Stimulated activated CD8-positive, alpha-beta memory T cell treated with anti-CD3 and anti-CD28 coated beads, Interleukin-12 subunit alpha, Interleukin-12 subunit beta, amount 100 ng/mL, for 24 hours (primary cell): ENCODE measurements at regions not wholly inside any gene's neighbourhood (a gene's known extent, or its start where the extent isn't known, plus 50 kb on each side); places are given as distances from the start of the nearest gene placed in this dataset.
"Not testable (repeated sequence)": the region's sequence is repeated elsewhere in the genome, so short reads cannot be mapped to it uniquely, and the experiment has no call there.

Experiments used
- DNase-seq: peaks from one replicate; pipeline ENCODE4 v3.0.0-alpha.2; 2020; ENCODE audit errors: extremely low read depth

DNA sequence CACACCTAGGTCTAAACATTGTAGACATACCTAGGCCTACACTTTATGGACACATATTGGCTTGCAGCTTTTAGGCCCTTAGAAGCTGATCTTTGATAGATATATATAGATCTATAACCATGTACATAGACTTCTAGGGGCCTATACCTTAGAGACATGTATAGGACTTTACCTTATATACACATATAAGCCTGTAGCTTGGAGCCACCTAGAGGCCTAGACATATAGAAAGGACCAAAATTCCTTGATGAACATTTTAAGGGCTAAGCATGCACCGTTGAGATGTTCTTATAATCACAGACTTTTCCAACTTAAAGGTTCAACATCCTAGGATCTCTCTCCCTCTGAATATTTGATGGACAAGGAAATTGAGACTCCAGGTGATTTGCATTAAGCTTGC, 371.7 kb upstream of the SASH1 start:
- no peak for DNase-seq

DNA sequence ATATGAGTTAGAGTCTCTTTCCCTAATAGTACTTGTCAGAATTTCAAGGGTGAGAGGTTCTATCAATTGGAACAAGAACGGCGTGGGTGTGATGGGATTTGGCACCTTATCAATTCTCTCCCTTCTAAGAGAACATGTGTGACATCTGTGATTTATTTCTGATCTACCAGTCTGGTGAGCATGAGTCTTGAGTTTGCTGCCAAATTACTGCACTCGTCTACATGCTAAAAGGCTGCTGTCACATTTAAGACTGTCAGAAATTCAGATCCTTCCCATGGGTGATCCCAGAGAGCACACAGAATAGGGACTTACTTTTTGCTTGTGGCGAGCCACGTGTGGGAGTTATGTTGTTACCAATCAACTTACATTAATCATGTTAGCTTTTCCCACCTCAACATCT, 370.2 kb upstream of the SASH1 start:
- DNase-seq: no peak

DNA sequence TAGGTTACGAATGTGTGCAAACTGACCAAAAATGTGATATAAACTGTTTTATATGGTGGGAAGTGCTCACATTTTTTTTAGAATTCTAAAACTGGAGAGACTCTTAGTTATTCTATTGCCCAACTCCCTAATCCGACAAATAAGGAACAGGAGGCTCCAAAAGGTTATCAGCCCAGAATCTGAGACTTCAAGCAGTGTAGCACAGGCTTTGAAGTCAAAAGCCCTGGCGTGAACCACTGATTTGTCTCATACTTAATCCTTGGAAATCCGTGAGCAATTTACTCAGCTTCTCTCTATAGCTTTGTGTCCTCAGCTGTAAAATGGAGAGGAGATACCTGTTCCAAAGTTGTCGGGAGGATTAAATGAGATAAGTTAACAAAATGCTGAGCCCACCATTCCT, 368.8 kb upstream of the SASH1 start:
- no peak for DNase-seq

DNA sequence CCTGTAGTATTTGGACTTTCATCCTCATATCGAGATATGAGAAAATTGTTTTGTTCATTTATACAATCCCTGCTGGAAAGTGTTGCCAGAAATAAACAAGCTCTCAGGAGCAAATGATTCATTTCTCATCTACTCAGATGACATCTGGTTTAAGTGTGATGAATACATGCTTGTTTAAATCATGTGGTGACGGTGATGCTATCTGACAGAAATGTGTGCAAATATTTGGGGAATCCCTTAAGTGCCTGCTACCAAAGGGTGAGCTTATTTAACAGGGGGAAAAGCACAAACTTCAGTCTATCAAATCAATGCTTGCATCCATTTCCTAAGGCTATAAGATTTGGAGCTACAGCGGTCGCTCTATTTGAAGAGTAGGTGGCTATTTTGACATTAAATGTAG, 368.3 kb upstream of the SASH1 start:
- DNase-seq: no peak

DNA sequence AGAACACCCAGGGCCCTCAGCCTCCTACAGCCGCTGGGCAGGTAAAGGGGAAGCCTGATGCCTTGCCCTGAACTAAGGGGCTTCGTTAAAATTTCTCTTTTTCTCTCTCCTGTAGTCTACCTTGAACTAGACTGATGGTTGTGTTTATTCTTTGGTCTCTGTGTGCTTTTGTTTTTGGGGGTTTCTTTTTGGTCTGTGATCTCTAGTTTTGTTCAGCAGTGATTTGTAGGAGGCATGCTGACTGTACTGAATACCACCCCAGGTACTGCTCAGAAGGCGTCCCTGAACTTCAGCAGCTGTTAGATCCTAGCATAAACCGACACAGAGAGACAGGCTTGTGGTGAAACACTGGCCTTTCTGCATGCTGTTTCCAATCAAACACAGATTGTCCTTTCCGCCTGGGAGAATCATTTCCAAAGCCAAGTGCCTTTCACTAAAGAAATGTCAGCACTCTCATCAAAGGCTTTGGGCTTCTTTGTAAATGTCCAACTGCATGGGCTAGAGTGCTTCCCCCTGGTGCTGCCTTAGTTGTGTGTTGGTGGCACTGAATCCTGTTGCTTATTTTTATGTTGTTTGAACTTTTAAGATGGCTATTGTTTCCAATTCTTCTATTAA, 364.7 kb upstream of the SASH1 start:
- DNase-seq: no peak

DNA sequence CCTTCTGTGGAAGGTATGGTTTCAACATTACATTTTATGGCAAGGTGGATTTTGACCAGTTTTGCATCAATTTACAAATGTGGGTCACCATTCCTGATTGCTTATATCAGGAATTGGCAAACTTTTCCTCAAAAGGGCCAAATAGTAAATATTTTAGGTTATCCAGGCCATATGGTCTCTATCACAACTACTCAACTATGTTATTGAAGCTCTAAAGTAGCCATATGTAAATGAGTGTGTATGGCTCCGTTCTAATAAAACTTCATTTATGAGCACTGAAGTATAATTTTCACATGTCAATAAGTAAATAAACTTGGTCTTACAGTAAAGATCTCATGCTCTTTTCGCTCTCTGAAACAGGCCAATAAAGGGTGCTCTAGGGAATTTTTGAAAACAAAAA, 362.7 kb upstream of the SASH1 start:
- no peak for DNase-seq

DNA sequence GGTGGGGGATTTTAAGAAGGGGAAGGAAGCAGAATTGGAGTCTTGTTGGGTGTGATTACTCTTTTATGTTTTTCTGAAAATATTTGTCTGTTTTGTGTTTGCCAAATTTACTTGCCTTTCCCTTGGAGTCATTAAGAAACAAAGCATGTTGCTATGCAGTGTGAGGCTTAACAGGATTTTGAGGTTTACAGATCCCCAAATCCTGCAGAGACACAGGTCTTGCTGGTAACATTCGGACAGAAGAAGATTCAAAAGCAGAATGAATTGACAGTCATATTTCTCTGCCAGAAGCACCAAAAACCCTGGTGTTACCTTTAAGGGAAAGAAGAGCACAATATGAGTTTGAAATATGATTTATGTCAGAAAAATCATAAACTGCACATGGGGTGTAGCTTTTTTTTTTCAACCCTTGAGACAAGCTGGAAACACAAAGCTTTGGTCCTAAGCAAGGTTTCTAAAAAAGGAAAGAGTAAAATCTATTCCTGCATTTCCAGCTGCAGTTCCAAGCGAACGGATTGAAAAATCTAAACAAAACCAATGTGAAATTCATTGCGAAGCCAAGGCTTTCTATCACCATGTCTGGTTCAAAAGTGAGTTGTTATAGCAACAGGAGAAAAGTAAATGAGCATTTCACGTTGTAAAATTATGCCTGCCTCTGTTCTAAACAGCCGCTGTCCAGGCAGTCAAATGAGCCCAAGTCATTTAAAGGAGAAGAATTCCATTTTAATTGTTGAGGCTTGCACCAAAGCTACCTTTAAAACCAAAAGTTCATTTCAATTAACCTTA, 358.9 kb upstream of the SASH1 start:
- no peak for DNase-seq

DNA sequence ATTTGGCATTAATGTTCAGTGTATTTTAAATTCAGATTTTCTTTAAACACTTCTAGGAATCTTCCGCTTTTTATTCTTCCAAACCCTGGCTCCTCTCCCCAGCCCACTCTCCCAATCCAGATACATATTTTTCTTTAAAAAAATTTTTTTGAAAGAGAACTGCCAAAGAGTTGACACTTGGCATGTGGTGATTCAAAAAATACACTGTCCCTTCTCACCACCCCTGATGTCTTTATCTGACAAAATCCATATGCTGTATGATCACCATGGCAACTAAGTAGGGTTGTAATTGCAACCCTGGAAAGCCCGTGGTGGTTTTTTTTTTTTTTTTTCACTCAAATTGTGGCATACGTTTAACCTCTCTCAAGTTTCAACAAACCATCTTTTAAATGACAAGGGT, 355.8 kb upstream of the SASH1 start:
- no peak for DNase-seq

DNA sequence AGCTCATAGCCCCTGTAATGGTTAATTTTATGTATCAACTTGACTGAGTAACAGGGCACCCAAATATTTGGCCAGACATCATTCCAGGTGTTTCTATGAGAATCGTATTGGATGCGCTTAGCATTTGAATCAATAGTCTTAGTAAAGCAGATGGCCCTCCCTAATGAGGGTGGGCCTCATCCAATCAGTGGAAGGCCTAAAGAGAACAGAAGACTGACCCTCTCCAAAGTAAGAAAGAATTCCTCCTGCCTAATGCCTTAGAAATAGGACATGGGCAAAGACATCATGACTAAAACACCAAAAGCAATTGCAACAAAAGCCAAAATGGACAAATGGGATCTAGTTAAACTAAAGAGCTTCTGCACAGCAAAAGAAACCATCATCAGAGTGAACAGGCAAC, 352.5 kb upstream of the SASH1 start:
- no peak for DNase-seq

DNA sequence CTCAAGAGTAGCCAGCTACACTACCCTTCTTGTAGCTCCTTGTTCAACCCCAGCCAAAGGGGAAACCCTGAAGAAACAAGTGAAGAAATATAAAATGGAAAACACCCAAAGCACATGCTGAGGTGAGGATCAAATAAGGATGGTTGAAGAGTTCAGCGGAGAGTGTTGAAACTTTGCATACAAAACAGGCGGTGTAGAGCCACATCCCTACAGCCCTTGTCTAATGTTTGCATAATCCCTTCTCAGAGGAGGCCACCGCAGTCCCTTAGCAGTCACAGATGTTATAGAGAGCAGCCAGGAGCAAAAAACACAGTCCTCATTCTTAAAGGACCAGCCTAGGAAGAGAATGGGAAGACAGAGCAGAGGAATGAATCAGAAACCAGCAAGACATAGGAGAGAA, 350.7 kb upstream of the SASH1 start:
- DNase-seq: no peak

DNA sequence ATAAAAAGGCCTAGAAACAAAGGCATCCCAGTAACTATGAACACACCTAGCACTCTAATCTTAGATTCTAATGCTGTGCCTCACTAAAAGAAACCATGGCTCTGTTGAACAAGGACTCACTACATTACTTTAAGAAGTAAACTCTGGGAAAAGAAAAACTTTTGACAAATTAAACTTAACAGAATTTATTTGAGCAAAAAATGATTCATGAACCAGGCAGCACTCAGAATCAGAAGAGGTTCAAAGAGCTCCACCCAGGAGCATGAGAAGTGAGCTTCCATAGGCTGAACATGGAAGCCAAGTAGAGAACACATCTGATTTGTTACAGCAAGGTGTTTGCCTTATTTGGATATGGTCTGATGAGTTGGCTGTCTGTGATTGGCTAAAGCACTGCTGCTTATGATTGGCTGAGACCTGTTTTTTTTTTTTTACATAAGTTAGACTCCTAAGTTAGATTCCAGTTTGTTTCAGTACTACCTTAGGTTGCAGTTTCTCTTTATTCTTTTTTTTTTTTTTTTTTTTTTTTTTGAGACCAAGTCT, 343.6 kb upstream of the SASH1 start:
- no peak for DNase-seq

DNA sequence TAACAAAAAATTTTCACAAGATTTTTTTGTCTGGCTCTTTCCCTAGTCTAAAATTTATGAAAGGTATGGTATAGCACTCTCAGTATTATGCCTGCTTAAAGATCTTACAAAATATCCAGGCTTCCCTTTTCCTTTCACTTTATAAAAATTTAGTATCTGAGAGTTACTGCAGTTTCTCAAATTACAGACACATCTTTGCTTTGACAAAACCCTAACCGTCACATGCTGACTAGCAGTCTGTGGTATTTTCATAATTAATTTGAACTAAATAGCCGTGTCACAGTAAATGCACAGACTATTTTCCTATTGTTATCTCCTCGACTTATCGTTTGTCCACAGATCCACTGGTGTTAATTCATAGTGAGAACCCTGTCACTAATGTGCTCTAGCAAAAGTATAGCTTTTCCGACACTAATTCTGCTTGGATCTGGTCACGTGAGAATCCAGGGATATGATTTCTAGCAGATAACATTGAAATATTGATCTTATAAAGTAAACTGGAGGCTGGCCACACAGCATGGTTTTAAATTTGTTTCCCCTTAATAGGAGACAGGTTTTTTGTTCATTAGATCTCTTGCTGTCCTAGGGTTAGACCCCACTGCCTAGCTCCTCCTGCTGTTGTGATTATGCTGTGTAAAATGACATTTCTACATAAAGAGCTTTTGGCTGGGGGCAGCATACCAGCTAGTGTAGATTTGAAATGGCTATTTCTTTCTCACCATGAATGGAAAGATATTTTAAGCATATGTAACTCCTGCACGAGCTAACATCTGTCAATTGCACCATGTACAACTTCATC, 340.6 kb upstream of the SASH1 start:
- no peak for DNase-seq

DNA sequence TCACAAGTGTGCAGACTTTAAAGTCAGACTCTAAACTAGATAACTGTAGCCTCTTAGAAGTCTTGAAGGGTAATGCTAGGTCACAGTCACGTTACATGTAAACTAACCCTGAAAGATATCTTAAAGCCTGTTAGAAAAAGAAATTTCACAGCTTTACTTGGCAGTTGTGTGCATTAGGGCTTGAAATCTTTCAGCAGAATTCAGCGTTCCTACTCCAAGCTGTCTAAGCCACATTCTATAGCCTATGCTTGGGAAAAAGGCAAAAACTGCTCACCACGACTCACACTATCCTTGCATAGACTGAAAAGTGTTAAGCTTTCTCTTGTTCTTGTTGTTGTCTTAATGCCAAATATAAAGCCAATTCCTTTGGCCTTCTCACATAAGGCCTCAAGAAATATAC, 338.0 kb upstream of the SASH1 start:
- no peak for DNase-seq

DNA sequence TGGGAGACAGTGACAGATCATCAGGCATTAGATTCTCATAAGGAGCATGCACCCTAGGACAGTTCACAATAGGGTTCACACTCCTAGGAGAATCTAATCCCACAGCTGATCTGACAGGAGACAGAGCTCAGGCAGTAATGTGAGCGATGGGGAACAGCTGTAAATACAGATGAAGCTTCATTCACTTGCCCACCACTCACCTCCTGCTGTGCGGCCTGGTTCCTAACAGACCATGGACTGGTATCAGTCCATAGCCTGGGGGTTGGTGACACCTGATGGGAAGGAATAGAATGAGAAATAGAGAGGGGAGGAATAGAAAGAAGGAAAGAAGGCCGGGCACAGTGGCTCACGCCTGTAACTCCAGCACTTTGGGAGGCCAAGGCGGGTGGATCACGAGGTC, 336.8 kb upstream of the SASH1 start:
- no peak for DNase-seq

DNA sequence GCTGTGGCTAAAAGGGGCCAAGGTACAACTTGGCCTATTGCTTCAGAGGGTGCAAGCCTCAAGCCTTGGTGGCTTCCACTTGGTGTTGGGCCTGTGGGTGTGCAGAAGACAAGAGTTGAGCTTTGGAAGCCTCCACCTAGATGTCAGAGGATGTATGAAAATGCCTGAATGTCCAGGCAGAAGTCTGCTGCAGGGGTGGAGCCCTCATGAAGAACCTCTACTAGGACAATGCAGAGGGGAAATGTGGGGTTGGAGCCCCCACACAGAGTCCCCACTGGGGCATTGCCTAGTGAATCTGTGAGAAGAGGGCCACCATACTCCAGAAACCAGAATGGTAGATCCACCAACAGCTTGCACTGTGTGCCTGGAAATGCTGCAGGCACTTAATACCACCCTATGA, 332.1 kb upstream of the SASH1 start:
- not testable (repeated sequence) for DNase-seq

DNA sequence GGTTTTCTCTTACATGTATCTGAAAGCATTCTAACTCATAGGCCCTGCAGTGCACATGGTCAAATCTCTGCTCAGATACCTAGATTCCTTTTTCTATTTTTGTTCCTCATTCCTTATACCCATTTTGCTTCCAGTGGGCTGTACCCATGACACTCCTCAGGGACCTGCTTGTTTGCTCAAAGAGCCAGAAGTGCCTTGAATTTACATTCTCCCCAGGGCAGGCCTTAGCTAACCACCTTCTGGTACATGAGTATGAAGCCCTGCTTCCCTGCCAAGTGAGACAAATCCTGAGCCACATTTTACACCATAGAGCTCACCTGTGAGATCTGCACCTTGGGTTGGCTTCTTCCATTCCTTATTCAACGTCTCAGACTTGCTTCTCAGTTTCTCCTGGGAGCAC, 326.6 kb upstream of the SASH1 start:
- no peak for DNase-seq

DNA sequence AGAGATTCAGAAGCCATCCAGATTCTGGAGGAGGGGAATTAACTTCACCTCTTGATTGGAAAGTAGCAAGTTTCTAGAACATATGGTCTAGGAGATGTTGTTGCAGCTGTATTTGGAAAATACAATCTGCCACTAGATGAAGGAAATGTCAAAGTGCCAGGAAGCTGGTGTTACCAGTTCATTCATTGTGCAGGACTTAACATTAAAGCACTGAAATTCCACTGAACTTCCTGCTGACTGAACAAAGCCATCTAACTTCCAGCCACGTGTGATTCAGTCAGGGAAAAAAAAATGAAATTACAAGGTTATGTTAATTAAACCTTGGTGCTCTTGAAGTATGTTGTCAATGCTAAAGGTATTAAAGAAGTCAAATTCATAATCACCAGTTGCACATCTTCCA, 321.5 kb upstream of the SASH1 start:
- no peak for DNase-seq

DNA sequence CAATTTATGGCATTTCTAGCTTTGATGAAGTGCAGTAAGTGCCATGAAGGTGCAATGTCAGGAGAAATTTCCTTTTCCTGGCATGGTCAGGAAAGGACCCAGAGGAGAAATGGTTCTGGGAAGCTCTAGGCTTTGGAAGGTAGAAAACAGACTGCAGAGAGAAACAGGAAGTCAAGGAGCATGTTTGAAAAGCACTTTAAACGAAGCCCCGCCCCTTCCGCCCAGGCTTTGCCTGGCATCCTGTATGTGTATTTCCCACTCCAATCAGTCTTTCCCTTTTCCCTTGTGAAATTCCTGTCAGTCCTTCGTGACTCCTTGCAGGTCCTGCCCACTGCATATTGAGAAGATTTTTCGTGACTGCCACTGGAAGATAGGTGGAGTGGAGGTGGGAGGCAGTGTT, 320.9 kb upstream of the SASH1 start:
- DNase-seq: no peak

DNA sequence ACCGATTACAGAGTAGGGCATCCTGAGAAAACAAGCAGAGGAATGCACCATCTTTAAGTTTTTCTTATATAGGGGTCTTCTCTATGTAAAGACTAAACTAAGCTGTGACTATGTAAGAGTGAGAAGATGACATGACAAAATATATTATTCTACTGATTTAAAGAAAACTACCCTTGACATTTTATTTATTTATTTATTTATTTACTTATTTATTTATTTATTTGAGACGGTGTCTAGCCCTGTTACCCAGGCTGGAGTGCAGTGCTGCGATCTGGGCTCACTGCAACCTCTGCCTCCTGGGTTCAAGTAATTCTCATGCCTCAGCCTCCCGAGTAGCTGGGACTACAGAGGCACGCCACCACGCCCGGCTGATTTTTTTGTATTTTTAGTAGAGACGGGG, 320.4 kb upstream of the SASH1 start:
- not testable (repeated sequence) for DNase-seq

DNA sequence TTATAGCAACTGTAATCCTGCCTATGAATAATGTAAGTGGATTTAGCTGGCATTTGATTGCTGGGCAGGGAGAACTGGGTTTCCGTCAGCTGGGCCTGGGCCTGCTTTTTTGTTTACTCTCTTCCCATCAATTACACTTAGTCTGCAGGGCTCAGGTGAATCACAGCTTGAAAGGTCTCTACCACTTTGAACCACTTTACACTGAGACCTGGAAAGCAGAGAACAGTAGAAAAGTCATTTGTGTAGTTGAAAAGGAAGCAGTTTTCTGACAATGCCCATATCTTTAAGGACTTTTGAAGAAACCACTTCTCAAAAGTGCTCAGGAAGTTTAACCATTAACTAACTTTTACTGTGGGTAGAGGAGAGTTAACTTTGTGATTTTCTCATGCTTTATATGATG, 315.4 kb upstream of the SASH1 start:
- no peak for DNase-seq

DNA sequence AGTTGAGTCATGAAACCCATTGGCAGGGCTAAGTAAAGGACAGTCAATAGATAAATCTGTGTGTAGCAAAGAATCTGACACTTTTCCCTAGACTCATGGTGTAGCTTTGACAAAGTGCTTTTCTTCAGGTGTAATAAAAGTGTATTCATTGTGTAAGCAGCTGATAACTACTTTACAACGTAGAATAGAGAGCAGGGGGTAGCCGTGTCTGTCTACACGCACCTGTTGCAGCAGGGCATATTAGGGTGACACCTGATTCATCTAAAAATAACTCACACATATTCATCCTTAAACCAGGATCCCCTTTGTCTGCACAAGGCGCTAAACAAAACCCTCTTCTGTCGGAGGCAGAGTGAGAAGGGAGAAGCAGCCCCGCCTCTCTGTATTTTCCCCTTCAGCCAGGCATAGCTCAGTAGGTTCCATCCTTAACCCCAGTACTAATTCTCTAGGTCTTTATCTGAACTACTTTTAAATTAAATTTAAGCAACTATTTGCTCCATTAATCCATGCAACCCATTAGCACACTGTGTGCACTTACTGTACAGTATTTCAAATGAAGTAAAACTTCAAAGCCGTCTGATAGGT, 306.7 kb upstream of the SASH1 start:
- DNase-seq: no peak

DNA sequence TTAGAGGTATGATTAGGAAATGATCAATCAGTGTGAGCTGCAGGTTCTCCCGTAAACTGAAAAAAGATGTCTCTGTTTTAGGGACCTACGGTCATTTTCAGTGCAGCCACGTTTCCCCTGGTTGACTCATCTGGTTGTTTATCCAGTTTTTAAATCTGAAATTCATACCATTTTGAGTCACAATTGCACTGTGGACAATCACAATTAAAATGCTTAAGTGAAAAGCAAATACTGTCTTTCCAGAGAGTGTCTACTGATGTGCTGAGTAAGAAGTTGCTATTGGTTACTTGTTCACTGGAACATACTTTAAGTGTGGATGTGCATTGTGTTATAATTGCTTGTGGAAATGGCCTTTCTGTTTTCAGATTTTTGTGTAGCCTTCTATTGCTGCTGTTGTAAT, 305.1 kb upstream of the SASH1 start:
- no peak for DNase-seq
